PC-3 (cell line): ENCODE measurements at regions not wholly inside any gene's neighbourhood (a gene's known extent, or its start where the extent isn't known, plus 50 kb on each side); places are given as distances from the start of the nearest gene placed in this dataset.

Experiments
- CTCF ChIP-seq: fragments of 300-600 bp; sonication (generic); conservative IDR thresholded peaks from 2 replicates; pipeline ENCODE4 v1.5.1; 2017; ENCODE audit warnings: antibody characterized with exemption, low read depth, mild to moderate bottlenecking, low read length
- EZH2 ChIP-seq: fragments of 300-600 bp; sonication (generic); IDR thresholded peaks from one replicate; pipeline ENCODE4 v1.6.1; 2017; ENCODE audit warnings: antibody characterized with exemption, mild to moderate bottlenecking, low read length; ENCODE audit not compliant: unreplicated experiment

- no peak for TF ChIP-seq CTCF
- TF ChIP-seq EZH2 = no peak
These were observed 57.0 kb upstream of the SLC25A4 start for GRCh38 chr4:185086053-185086452.
